Loucy (cell line): ENCODE measurements at regions not wholly inside any gene's neighbourhood (a gene's known extent, or its start where the extent isn't known, plus 50 kb on each side); places are given as distances from the start of the nearest gene placed in this dataset.

Experiments used
- CTCF ChIP-seq: fragments of 200-600 bp; sonication (generic); conservative IDR thresholded peaks from 2 replicates; pipeline ENCODE4 v1.5.1; 2014; ENCODE audit warnings: mild to moderate bottlenecking, antibody characterized with exemption, low read length
- EZH2phosphoT487 ChIP-seq: fragments of 200-600 bp; IDR thresholded peaks from 2 replicates; pipeline ENCODE4 v1.6.1; 2018; ENCODE audit warnings: antibody characterized with exemption, mild to moderate bottlenecking, moderate library complexity, borderline replicate concordance

DNA sequence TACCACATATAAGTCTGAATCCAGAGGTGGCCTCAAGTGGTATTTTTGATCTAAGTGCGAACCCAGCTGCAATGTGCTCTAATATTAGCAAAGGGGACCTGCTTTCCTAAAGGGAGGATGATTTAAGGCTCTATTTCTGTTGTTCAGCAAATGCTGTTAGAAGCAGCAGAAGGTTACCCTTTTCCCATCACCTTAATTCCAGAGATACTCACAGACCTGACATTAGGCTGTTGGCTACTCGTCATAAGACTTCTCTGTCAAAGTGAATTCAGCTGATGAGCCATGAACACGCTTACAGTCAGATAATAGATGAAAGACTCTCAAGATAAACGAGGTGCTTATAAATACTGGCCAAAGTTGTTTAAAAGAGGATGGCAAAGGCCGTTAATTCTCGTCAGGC is 308.7 kb upstream of the DDHD1 start:
- no peak for TF ChIP-seq CTCF
- TF ChIP-seq EZH2phosphoT487: no peak
